Vagina (tissue), 2 donors: ENCODE measurements at regions not wholly inside any gene's neighbourhood (a gene's known extent, or its start where the extent isn't known, plus 50 kb on each side); places are given as distances from the start of the nearest gene placed in this dataset.

Experiments used
- CTCF ChIP-seq, 3 experiments: fragments of 450-650 bp in 2 of 3; fragments of 200-600 bp in 1 of 3; sonication (generic) in 1 of 3; IDR thresholded peaks; one replicate each; pipeline ENCODE4 v1.5.1; 2017 to 2019; ENCODE audit warnings: antibody characterized with exemption in 3 of 3, mild to moderate bottlenecking in 2 of 3, moderate library complexity in 2 of 3
- POLR2A ChIP-seq, 2 donors: fragments of 450-650 bp; IDR thresholded peaks; one replicate each; pipeline ENCODE4 v1.6.1; 2017; ENCODE audit warnings: antibody characterized with exemption in 2 of 2, mild to moderate bottlenecking in 2 of 2, moderate library complexity in 2 of 2
- POLR2AphosphoS5 ChIP-seq, 2 donors: sonication (generic); formaldehyde crosslinking; IDR thresholded peaks; one replicate each; pipeline ENCODE4 v1.9.0; 2017; ENCODE audit warnings: antibody characterized with exemption in 2 of 2, mild to moderate bottlenecking in 2 of 2, low read depth in 1 of 2; ENCODE audit not compliant: insufficient read depth in 1 of 2

GRCh38 chr13:77991003-77991402 lies 72.4 kb upstream of the EDNRB start:
- no peak for TF ChIP-seq CTCF (IDR thresholded peaks at IDR 0.05)
- TF ChIP-seq POLR2A (IDR thresholded peaks at IDR 0.05), result no peak
- TF ChIP-seq POLR2AphosphoS5 (IDR thresholded peaks at IDR 0.05; ENCODE audit: insufficient read depth in 1 of 2, low read depth in 1 of 2), result no peak
